K562 (cell line): ENCODE measurements at regions not wholly inside any gene's neighbourhood (a gene's known extent, or its start where the extent isn't known, plus 50 kb on each side); places are given as distances from the start of the nearest gene placed in this dataset.

Experiments used
- EZH2 ChIP-seq: IDR thresholded peaks from 2 replicates; pipeline ENCODE4 v1.6.1; 2012; ENCODE audit warnings: low read depth, mild to moderate bottlenecking, inconsistent platforms, low read length, borderline replicate concordance
- GABPA ChIP-seq: fragments of 200-800 bp; sonication (Bioruptor generic); conservative IDR thresholded peaks from 2 replicates; pipeline ENCODE4 v1.6.1; 2016; ENCODE audit warnings: low read depth, missing genetic modification characterization, missing compliant biosample characterization
- ZBTB1 ChIP-seq: sonication (generic); formaldehyde crosslinking; IDR thresholded peaks from 2 replicates; pipeline ENCODE4 v1.8.1; 2023; ENCODE audit warnings: missing genetic modification reagents, low read depth, mild to moderate bottlenecking, borderline replicate concordance

DNA sequence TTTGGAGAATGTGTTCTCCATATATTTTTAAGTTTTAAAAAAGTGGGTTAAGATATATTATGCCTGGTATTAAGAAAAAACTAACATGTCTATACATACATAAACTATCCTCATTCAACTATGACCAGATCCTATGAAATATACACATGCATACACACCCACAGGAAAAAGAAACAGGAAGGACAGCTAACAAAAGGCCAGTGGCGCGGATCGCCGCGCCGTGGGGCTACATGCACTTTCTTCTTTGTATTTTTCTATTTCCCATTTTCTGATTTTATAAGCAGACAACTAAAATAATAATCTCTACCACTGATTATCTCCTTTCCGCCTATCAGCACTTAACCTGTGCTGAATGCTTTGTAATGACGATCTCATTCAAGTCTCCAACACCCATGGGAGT lies 160.1 kb downstream of the OR4M2 start:
- no peak for TF ChIP-seq GABPA (tag)
- TF ChIP-seq EZH2, result no peak
- no peak for TF ChIP-seq ZBTB1 (CRISPR knock-in tag)
